Coronary artery (tissue), 2 donors: ENCODE measurements at regions not wholly inside any gene's neighbourhood (a gene's known extent, or its start where the extent isn't known, plus 50 kb on each side); places are given as distances from the start of the nearest gene placed in this dataset.

Source experiments
- DNase-seq: peaks from one replicate; pipeline ENCODE4 v3.0.0-alpha.2; 2017; ENCODE audit warnings: low spot score
- H3K27ac ChIP-seq, 2 donors: fragments of 200-600 bp; sonication (generic); one replicate each; pipeline ENCODE4 v1.5.1; 2016 to 2019
- H3K4me3 ChIP-seq: fragments of 200-600 bp; sonication (generic); 2 replicates; pipeline ENCODE4 v1.5.1; 2016; ENCODE audit warnings: mild to moderate bottlenecking, moderate library complexity
- TF ChIP-seq, protein P1 (sequence below): fragments of 200-600 bp; sonication (generic); IDR thresholded peaks from one replicate; pipeline ENCODE4 v1.5.1; 2019; ENCODE audit warnings: antibody characterized with exemption

DNA sequence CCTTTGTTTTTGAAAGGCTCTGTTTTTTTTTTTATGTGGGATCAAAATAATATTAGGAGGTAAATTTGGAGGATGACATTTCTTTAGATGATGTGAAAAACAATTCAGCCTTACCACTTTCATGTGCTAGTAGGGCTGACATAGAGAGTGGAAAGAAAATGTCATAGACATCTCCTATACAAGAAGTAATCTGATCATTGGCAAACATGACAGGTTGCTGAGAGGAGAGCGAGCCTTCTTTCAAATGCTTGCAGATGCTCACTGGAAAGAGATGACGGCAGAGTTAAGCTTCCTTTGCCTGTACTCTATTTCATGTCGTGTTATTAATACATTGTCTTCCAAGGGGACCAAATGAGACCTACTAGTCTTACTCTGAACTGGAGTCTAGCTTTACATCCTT lies 160.1 kb upstream of the DAP start:
- Histone ChIP-seq H3K27ac (no peak overlapping the region), H3K4me3 (no peak overlapping the region)
- TF ChIP-seq, protein P1, sequence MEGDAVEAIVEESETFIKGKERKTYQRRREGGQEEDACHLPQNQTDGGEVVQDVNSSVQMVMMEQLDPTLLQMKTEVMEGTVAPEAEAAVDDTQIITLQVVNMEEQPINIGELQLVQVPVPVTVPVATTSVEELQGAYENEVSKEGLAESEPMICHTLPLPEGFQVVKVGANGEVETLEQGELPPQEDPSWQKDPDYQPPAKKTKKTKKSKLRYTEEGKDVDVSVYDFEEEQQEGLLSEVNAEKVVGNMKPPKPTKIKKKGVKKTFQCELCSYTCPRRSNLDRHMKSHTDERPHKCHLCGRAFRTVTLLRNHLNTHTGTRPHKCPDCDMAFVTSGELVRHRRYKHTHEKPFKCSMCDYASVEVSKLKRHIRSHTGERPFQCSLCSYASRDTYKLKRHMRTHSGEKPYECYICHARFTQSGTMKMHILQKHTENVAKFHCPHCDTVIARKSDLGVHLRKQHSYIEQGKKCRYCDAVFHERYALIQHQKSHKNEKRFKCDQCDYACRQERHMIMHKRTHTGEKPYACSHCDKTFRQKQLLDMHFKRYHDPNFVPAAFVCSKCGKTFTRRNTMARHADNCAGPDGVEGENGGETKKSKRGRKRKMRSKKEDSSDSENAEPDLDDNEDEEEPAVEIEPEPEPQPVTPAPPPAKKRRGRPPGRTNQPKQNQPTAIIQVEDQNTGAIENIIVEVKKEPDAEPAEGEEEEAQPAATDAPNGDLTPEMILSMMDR = no peak
- DNase-seq = no peak

DNA sequence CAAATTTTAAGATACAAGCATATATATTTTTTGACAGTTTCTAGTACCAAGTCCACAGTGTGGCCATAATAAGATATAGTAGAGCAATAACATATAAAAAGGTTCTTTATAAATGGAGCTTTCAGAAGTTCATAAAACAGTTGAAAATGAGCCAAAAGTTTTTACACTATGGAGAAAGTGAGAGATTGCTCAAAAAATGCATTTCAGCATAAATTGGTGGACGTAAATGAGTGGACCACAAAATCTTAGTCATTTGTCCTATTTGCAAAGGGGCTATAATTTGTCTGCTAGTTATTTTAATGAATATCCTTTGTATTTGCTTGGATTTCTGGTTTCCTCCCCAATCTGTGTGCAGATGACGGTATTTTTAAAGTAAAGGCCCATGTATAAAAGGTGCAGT lies 159.4 kb upstream of the DAP start:
- DNase-seq = no peak
- H3K4me3 ChIP-seq = no peak overlapping the region
- no peak overlapping the region for H3K27ac ChIP-seq
- TF ChIP-seq, protein P1 = no peak

DNA sequence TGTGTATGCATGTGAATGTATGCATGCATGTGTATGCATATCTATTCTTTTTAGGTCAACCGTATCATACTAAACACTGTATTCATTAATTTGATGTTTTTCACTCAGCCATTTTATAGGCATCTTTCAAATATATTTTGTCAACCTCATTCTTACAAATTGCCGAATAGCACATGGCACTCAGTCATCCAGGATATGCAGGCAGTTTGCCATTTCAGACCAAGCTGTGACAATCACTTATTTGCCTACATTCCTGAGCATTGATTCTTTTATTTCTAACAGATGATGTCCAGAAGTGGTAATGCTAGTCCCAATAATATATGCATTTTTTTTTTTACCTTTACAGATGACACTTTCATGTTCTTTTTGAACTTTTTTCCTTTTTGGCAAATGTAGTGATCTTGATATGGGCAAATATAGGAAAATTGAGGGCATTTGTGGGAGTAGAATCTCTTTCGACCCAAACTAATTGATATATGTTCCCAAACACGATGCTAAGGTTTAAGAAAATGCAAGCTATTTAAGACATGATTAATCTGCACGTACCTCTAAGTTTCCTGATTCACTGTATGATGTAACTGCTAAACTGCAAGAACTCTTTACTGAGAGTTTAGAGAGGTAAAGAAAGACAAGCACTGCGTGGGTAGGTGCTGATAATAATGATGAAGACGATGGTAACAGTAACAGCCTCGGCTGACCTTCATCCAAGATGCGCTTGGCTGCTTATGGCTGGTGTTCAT lies 153.9 kb upstream of the DAP start:
- no peak for DNase-seq
- TF ChIP-seq, protein P1 = no peak
- no peak overlapping the region for H3K4me3 ChIP-seq
- no peak overlapping the region for H3K27ac ChIP-seq

DNA sequence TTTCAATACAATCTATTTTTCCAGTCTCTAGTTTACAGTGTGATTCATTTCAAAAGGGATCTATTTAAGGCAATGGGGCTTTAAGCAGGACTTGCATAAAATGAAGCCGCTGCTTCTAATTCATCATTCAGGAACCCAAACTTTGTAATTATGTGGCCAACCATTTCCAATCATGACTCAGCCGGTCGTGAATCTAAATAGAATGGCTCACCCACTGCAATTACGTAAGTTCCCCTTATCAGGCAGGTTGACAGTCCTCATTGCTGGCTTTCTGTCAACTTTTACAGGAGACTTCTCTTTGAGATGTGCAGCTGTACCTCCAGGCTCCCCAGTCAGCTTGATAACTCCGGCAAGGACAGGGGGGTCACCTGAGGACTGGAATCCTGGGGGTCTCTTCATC lies 152.8 kb upstream of the DAP start:
- no peak overlapping the region for H3K4me3 ChIP-seq
- no peak overlapping the region for H3K27ac ChIP-seq
- TF ChIP-seq, protein P1 = no peak
- no peak for DNase-seq

DNA sequence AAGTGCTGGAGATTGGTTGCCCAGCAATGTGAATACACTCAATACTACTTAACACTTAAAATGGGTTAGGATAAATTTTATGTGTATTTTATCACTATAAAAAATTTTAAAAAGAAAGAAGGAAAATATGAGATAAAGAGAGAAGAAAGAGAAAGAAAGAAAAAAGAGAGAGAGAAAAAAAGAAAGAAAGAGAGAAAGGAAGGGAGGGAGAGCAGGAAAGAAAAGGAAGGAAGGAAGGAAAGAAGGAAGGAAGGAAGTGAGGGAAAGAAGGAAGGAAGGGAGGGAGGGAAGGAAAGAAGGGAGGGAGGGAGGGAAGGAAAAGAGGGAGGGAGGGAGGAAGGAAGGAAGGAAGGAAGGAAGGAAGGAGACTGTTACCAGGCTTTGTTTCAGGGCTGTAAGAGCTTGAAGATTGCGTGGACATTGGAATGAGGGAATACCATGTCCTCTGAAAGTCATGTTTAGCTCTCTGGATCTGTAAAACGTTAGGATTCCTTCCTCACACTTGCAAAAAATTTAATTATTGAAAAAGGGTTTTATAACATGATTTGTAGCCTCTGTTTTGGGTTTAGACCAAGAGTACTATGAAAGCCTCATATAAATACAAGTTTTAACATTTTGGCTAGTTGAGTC lies 152.3 kb upstream of the DAP start:
- H3K4me3 ChIP-seq = no peak overlapping the region
- TF ChIP-seq, protein P1 = no peak
- no peak overlapping the region for H3K27ac ChIP-seq
- no peak for DNase-seq

DNA sequence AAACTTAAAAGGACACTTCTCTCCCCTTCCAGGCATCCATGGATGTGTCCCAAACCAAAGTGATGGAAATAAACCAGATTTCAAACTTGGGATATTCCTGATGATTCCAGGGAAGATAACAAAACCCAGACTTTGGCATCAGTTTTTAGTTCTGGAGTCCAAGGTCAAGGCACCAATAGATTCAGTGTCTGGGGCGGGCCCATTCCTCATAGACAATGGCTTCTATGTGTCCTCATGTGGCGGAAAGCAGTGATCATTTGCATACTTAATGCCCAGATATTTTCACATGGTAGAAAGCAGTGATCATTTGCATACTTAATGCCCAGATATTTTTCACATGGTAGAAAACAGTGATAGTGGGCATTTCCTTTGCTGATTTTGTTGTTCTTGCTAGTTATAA lies 151.4 kb upstream of the DAP start:
- Histone ChIP-seq H3K4me3 (no peak overlapping the region), H3K27ac (no peak overlapping the region)
- no peak for DNase-seq
- TF ChIP-seq, protein P1 = no peak

DNA sequence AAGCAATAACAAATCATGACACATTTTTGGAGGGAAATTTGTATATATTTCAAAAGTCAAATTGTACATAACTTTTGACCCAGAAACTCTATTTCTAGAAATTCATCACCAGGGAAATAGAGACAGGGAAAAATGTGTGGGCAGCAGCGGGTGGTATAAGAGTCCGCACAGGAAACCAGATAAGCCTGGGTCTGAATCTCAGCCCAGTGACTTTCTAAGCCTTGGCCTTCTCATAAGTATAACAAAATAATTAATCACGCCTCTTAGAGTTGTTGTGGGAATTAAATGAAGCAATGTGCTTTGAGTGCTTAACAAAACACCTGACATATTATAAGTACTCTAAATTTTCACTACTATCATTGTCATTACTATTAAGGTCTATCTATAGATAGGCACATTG lies 149.2 kb upstream of the DAP start:
- DNase-seq = no peak
- TF ChIP-seq, protein P1 = no peak

More for the DNA sequence above, 149.2 kb upstream of the DAP start:
- Histone ChIP-seq H3K27ac (no peak overlapping the region), H3K4me3 (no peak overlapping the region)
